AG10803 (cell line): ENCODE measurements at regions not wholly inside any gene's neighbourhood (a gene's known extent, or its start where the extent isn't known, plus 50 kb on each side); places are given as distances from the start of the nearest gene placed in this dataset.

Experiments
- DNase-seq: peaks from one replicate; pipeline ENCODE4 v3.0.0; 2010; ENCODE audit warnings: low read depth
- H3K4me3 ChIP-seq: 2 replicates; pipeline ENCODE4 v1.5.1; 2011; ENCODE audit warnings: mild to moderate bottlenecking, low read length, control low read depth
- CTCF ChIP-seq: conservative IDR thresholded peaks from 2 replicates; pipeline ENCODE4 v1.5.1; 2011; ENCODE audit warnings: mild to moderate bottlenecking, low read length, control low read depth, inconsistent platforms

DNA sequence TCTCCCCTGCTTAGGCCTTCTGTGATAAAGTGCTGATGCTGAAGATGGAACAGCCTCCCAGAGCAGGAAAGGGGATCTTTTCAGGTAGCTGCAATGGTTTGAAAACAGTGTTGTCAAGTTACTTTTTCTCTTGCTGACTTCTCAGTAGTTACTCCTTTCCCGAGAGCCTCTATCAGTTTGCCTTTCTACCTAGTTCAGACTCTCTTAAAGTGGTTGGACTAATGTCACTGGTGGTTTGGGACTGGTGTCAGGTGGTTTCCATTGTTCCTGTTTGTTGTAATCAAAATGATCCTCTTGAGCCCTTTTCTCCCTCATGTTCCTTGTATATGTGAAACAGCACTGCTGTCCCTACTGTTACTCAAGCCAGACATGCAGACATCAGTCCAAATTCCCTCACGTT is 91.4 kb downstream of the FAM217A start:
- no peak for TF ChIP-seq CTCF
- H3K4me3 ChIP-seq = no peak overlapping the region
- DNase-seq = no peak

DNA sequence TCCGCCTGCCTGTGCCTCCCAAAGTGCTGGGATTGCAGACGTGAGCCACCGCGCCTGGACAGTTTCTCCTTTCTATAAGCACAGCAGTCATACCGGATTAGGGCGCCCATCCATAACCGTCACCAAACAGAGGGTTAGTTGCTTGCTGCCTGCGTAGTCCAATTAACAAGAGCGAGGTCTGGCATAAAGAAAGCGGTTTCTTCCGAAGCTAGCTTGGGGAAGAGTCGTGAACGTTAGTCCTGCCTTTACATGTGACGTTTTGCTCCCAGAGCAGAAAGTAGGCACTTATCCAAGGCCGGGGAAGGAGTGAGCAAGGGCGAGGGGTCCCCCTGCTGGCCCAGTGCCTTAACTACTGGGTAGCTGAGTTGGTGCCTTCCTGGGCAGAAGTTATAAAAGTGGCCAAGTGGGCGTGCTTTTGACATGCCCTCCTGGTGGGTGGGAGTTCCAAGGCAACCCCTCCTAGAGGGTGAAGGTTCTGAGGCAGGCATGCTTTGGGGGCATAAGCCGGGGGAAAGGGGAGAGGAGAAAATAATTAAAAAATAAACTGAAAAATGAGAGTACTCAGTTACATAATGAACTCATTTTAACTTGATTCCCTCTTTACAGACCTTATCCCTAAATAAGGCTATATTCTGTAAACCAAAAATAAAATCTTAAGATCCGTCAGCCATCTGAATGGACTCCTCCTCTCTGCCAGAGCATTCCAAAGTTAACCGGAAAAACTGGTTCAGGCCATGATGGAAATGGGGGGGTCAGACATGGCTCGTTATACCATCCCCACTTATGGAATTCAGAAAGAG is 88.0 kb downstream of the FAM217A start:
- DNase-seq = peak; percentile 88
- H3K4me3 ChIP-seq = peak overlapping the region; percentile 62
- peak; percentile 95 for TF ChIP-seq CTCF

DNA sequence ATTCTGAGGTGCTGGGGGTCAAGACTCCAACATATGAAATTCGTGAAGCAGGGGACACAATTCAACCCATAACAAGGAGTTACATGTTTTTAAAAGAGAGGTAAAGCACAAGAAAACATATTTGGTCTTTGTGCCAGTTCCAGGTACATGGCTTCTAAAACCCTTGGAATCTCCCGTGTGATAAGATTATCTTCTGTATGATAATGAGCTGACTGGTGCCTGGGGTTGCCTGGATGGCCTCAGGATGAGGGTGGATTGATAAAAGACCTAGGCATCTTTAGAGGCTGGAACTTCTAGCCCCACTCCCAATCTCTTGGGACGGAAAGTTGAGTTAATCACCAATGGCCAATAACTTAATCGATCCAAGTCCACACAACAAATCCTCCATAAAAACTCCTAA is 87.0 kb downstream of the FAM217A start:
- no peak for DNase-seq
- TF ChIP-seq CTCF = no peak
- H3K4me3 ChIP-seq = no peak overlapping the region

GRCh38 chr6:3996349-3996748 is 82.6 kb downstream of the FAM217A start:
- H3K4me3 ChIP-seq = no peak overlapping the region
- no peak for DNase-seq
- no peak for TF ChIP-seq CTCF

DNA sequence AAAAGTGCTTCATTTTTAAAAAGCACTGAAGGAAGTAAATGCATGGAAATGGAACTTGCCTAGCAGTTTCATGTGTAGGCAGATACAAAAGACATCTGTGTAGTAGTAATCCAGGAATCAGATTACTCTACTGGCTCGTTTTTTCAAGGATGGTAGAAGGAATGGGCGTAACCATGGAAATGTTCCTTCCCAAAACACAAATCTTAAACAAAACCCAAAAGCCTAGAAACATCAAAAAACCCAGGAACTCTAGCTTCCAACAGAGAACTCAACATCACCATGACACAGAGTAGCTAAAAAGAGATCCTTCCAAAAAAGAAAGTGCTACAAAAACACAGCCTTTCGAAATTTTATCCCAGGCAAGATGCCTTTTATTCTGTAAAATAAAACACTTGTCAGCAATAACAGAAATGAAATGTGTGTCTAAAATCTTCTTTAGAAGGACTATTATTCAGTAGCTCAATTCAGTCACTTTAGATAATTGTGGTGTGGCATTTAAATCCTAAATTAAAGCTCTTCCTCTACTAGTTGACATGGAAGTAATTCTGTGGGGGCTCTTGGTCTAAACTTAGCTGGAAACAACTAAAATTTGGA is 81.7 kb downstream of the FAM217A start:
- peak; percentile 79 for DNase-seq
- H3K4me3 ChIP-seq = peak overlapping the region; percentile 25
- no peak for TF ChIP-seq CTCF

- TF ChIP-seq CTCF = no peak
- H3K4me3 ChIP-seq = no peak overlapping the region
- DNase-seq = no peak
Measured at GRCh38 chr6:3999800-4000661, 78.9 kb downstream of the FAM217A start.
